SK-N-SH treated with all-trans-retinoic acid at 6 μM for 48 hours (cell line): ENCODE measurements at regions not wholly inside any gene's neighbourhood (a gene's known extent, or its start where the extent isn't known, plus 50 kb on each side); places are given as distances from the start of the nearest gene placed in this dataset.
"Not testable (repeated sequence)": the region's sequence is repeated elsewhere in the genome, so short reads cannot be mapped to it uniquely, and the experiment has no call there.

Experiments
- ATAC-seq: fragments of 200-7000 bp; cut with Tn5 transposase; 3 replicates; pipeline ENCODE4 v1.9.1; 2020; ENCODE audit warnings: mild to moderate bottlenecking, moderate library complexity
- ARNTL ChIP-seq: fragments of 450-650 bp; formaldehyde crosslinking; IDR thresholded peaks from 2 replicates; pipeline ENCODE4 v1.5.0; 2020; ENCODE audit warnings: low read depth, mild to moderate bottlenecking, moderate library complexity, borderline replicate concordance
- BACH2 ChIP-seq: fragments of 250-450 bp; sonication (Bioruptor Pico); IDR thresholded peaks from 2 replicates; pipeline ENCODE4 v1.9.0; 2021; ENCODE audit warnings: mild to moderate bottlenecking, borderline replicate concordance
- CREB5 ChIP-seq: fragments of 250-450 bp; sonication (Bioruptor Pico); IDR thresholded peaks from 2 replicates; pipeline ENCODE4 v1.5.1; 2020; ENCODE audit warnings: low read depth, mild to moderate bottlenecking, moderate library complexity
- CSDC2 ChIP-seq: fragments of 250-450 bp; sonication (Bioruptor Pico); IDR thresholded peaks from 2 replicates; pipeline ENCODE4 v1.5.0; 2020; ENCODE audit warnings: mild to moderate bottlenecking, moderate library complexity
- CSRNP3 ChIP-seq: fragments of 250-450 bp; sonication (Bioruptor Pico); IDR thresholded peaks from 2 replicates; pipeline ENCODE4 v1.5.1; 2021; ENCODE audit warnings: mild to moderate bottlenecking, moderate library complexity
- GLIS3 ChIP-seq: fragments of 250-450 bp; sonication (Bioruptor Pico); IDR thresholded peaks from 2 replicates; pipeline ENCODE4 v1.5.0; 2020; ENCODE audit warnings: mild to moderate bottlenecking, moderate library complexity
- ISL1 ChIP-seq: fragments of 250-450 bp; sonication (Bioruptor Pico); IDR thresholded peaks from 2 replicates; pipeline ENCODE4 v2.1.2; 2022; ENCODE audit warnings: mild to moderate bottlenecking, moderate library complexity
- OSR1 ChIP-seq: fragments of 250-450 bp; sonication (Bioruptor Pico); IDR thresholded peaks from 2 replicates; pipeline ENCODE4 v1.8.0; 2022; ENCODE audit warnings: moderate library complexity, mild to moderate bottlenecking, inconsistent platforms
- PATZ1 ChIP-seq: fragments of 250-450 bp; sonication (Bioruptor Pico); IDR thresholded peaks from 2 replicates; pipeline ENCODE4 v1.8.0; 2020; ENCODE audit warnings: mild to moderate bottlenecking, moderate library complexity, borderline replicate concordance
- POU6F1 ChIP-seq: fragments of 250-450 bp; sonication (Bioruptor Pico); IDR thresholded peaks from 2 replicates; pipeline ENCODE4 v1.8.0; 2021; ENCODE audit warnings: low read depth, mild to moderate bottlenecking, moderate library complexity, borderline replicate concordance
- PPARA ChIP-seq: fragments of 250-450 bp; sonication (Bioruptor Pico); IDR thresholded peaks from 2 replicates; pipeline ENCODE4 v1.5.0; 2020; ENCODE audit warnings: mild to moderate bottlenecking, borderline replicate concordance
- RARB ChIP-seq: fragments of 250-450 bp; sonication (Bioruptor Pico); IDR thresholded peaks from 2 replicates; pipeline ENCODE4 v1.8.0; 2021; ENCODE audit warnings: mild to moderate bottlenecking, moderate library complexity
- SNAI2 ChIP-seq: fragments of 250-450 bp; sonication (Bioruptor Pico); IDR thresholded peaks from 2 replicates; pipeline ENCODE4 v1.5.0; 2020; ENCODE audit warnings: mild to moderate bottlenecking, moderate library complexity
- TCF4 ChIP-seq: fragments of 250-450 bp; sonication (Bioruptor Pico); IDR thresholded peaks from 2 replicates; pipeline ENCODE4 v1.8.0; 2021; ENCODE audit warnings: mild to moderate bottlenecking, moderate library complexity, borderline replicate concordance
- TOX ChIP-seq: fragments of 250-450 bp; sonication (Bioruptor Pico); IDR thresholded peaks from 2 replicates; pipeline ENCODE4 v1.8.0; 2021; ENCODE audit warnings: mild to moderate bottlenecking, moderate library complexity, borderline replicate concordance
- TSHZ2 ChIP-seq: fragments of 250-450 bp; sonication (Bioruptor Pico); IDR thresholded peaks from 2 replicates; pipeline ENCODE4 v1.5.0; 2020; ENCODE audit warnings: mild to moderate bottlenecking, moderate library complexity
- ZC3H10 ChIP-seq: fragments of 250-450 bp; sonication (Bioruptor Pico); IDR thresholded peaks from 2 replicates; pipeline ENCODE4 v1.5.1; 2021; ENCODE audit warnings: mild to moderate bottlenecking, moderate library complexity
- ZFP3 ChIP-seq: fragments of 250-450 bp; sonication (Bioruptor Pico); IDR thresholded peaks from 2 replicates; pipeline ENCODE4 v1.5.0; 2020; ENCODE audit warnings: mild to moderate bottlenecking, moderate library complexity
- ZFP30 ChIP-seq: fragments of 450-650 bp; formaldehyde crosslinking; IDR thresholded peaks from 2 replicates; pipeline ENCODE4 v1.5.0; 2022; ENCODE audit warnings: mild to moderate bottlenecking, moderate library complexity
- ZNF70 ChIP-seq: fragments of 450-650 bp; formaldehyde crosslinking; IDR thresholded peaks from 2 replicates; pipeline ENCODE4 v1.5.0; 2020; ENCODE audit warnings: mild to moderate bottlenecking, moderate library complexity
- ZNF8 ChIP-seq: fragments of 450-650 bp; formaldehyde crosslinking; IDR thresholded peaks from 2 replicates; pipeline ENCODE4 v1.5.0; 2020; ENCODE audit warnings: mild to moderate bottlenecking, moderate library complexity

- not testable (repeated sequence) for ATAC-seq
These were observed 94.4 kb upstream of the BARHL2 start for GRCh38 chr1:90811444-90811950.

- ATAC-seq: no peak
- TF ChIP-seq ZNF8 (no peak), PPARA (CRISPR knock-in tag) (no peak), RARB (CRISPR knock-in tag) (no peak)
- TF ChIP-seq, all 23 proteins: peak for 0
These were observed 93.6 kb upstream of the BARHL2 start for GRCh38 chr1:90810681-90811080.

GRCh38 chr1:90809996-90810395 is 92.9 kb upstream of the BARHL2 start:
- no peak for TF ChIP-seq ZFP3
- TF ChIP-seq TCF4: no peak
- TF ChIP-seq TSHZ2 (CRISPR knock-in tag): no peak
- TF ChIP-seq CSDC2 (CRISPR knock-in tag): no peak
- TF ChIP-seq CREB5 (CRISPR knock-in tag): no peak
- no peak for TF ChIP-seq CSRNP3 (CRISPR knock-in tag)
- TF ChIP-seq SNAI2 (CRISPR knock-in tag): no peak
- TF ChIP-seq POU6F1 (CRISPR knock-in tag): no peak
- TF ChIP-seq RARB (CRISPR knock-in tag): no peak
- TF ChIP-seq OSR1 (CRISPR knock-in tag): no peak
- no peak for TF ChIP-seq ISL1 (CRISPR knock-in tag)
- TF ChIP-seq PPARA (CRISPR knock-in tag): no peak
- no peak for TF ChIP-seq GLIS3
- no peak for TF ChIP-seq PATZ1 (CRISPR knock-in tag)
- no peak for TF ChIP-seq ZFP30
- no peak for TF ChIP-seq BACH2 (CRISPR knock-in tag)
- no peak for TF ChIP-seq TOX (CRISPR knock-in tag)
- ATAC-seq: no peak

GRCh38 chr1:90809093-90809492 is 92.0 kb upstream of the BARHL2 start:
- ATAC-seq: no peak
- TF ChIP-seq OSR1 (CRISPR knock-in tag) (no peak), ISL1 (CRISPR knock-in tag) (no peak), SNAI2 (CRISPR knock-in tag) (no peak), TCF4 (no peak), TOX (CRISPR knock-in tag) (no peak), TSHZ2 (CRISPR knock-in tag) (no peak), ZFP3 (no peak), POU6F1 (CRISPR knock-in tag) (no peak), ZC3H10 (CRISPR knock-in tag) (no peak), ARNTL (CRISPR knock-in tag) (no peak), CREB5 (CRISPR knock-in tag) (no peak), ZNF70 (CRISPR knock-in tag) (no peak)
